ENCODE measurements at regions not wholly inside any gene's neighbourhood (a gene's known extent, or its start where the extent isn't known, plus 50 kb on each side); places are given as distances from the start of the nearest gene placed in this dataset.

GRCh38 chr17:70906808-70907207 lies 737.5 kb downstream of the KCNJ2 start:
- no peak for TF ChIP-seq CTCF (IDR thresholded peaks at IDR 0.05)
- TF ChIP-seq, protein P1, sequence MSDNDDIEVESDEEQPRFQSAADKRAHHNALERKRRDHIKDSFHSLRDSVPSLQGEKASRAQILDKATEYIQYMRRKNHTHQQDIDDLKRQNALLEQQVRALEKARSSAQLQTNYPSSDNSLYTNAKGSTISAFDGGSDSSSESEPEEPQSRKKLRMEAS (CRISPR knock-in tag; IDR thresholded peaks at IDR 0.05) = no peak
